Ovary (tissue), 3 donors: ENCODE measurements at regions not wholly inside any gene's neighbourhood (a gene's known extent, or its start where the extent isn't known, plus 50 kb on each side); places are given as distances from the start of the nearest gene placed in this dataset.

Experiments
- CTCF ChIP-seq, 3 donors: fragments of 450-650 bp in 2 of 3; fragments of 200-600 bp in 1 of 3; IDR thresholded peaks; one replicate each; pipeline versions ENCODE4 v1.5.1 to v1.8.0; 2016 to 2022; ENCODE audit warnings: antibody characterized with exemption in 3 of 3, mild to moderate bottlenecking in 1 of 3
- POLR2A ChIP-seq: fragments of 450-650 bp; IDR thresholded peaks from one replicate; pipeline ENCODE4 v1.6.1; 2017; ENCODE audit warnings: antibody characterized with exemption, mild to moderate bottlenecking, moderate library complexity
- donor health status: DM: no; HTN: no; CAD: no.

- TF ChIP-seq CTCF (IDR thresholded peaks at IDR 0.05) (no peak), POLR2A (no peak)
Measured at GRCh38 chr4:59058543-59058942, 1948.4 kb upstream of the IGFBP7 start.
